GM18861 (cell line): ENCODE measurements at regions not wholly inside any gene's neighbourhood (a gene's known extent, or its start where the extent isn't known, plus 50 kb on each side); places are given as distances from the start of the nearest gene placed in this dataset.

ENCODE experiments used
- ATAC-seq: cut with Tn5 transposase; IDR thresholded peaks from one replicate; pipeline ENCODE4 v1.9.1; 2021; ENCODE audit not compliant: unreplicated experiment

DNA sequence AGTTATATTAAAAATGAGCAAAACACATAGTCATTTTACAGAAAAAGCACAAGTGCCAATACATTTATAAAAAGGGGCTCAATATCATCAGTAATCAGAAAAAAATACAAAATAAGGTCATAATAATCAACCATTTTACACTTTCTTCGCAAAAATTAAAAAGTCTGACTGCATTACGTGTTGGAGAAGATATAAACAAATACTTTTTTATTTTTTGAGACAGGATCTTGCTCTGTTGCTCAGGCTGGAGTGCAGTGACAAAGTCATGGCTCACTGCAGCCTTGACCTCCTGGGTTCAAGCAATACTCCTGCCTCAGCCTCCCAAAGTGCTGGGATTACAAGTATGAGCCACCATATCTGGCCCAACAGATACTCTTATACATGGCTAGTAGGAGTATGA, 181.5 kb upstream of the DIO3 start:
- no peak for ATAC-seq

DNA sequence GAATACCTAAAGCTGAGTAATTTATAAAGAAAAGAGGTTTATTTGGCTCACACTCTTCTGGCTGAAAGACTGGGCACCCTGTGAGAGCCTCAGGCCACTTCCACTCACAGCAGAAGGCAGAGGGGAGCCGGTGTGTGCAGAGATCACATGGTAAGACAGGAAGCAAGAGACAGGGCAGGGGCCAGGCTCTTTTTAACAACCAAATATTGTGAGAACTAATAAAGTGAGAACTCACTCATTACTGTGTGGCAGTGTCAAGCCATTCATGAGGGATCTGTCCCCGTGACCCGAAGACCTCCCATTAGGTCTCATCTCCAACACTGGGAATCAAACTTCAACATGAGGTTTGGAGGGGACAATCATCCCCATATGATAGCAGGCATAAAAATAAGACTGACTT, 180.8 kb upstream of the DIO3 start:
- no peak for ATAC-seq

DNA sequence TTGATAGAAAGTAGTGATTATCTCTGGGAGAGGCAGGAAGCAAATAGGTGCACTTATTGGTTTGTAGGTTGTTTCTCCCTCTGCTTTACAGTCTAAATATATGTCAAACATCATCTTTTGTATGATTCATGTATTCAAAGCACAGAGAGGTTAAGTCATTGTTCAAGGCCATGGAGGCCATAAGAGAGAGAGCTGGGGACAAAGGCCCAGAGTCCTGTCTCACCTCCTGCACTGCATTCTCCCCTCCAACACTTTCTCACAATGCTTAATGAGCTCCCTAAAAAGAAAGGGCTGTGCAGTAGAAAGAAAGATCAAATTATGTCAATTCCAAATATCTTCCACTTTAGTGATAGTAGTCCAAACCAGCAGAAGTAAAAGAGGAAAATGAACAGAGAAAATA, 180.4 kb upstream of the DIO3 start:
- no peak for ATAC-seq

DNA sequence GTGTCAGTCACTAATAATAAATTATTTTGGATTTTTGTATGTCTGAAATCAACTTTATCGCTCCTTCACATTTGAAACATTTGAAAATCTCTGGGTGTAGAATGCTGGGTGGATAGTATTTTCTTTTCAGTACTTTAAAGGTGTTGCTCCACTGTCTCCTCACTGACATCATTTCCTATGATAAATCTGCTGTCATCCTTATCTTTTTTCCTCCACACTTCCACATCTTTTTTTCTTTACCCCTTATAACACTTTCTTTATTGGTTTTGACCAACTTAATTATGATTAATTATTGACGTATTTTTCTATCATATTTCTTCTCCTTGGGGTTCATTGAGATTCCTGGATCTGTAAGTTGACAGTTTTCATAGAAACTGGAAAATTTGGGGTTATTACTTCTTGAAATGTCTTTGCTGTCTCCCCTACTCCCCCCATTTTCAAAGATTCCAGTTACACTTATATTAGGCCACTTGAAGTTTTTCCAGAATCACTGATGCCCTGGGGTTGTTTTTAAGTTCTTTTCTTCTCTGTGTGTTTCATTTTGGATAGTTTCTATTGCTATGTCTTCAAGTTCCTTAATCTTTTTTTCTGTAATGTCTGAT, 177.5 kb upstream of the DIO3 start:
- no peak for ATAC-seq

DNA sequence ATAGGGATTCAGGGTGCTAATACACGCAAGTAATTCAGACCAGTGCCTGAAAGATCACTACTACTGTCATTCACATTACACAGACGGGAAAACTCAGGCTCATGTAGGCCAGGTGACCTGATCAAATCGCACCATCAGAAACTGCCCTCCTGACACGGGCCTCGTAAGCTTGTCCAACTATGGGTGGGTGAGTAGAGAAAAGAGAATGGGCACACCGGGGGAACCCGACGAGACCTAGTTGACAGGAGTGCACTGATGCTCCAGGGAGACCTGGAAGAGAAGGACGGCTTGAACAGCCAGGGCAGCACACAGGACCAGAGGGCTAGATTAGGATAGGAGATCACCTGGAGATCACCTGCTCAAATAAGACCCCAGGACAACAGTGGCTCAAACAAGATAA, 166.9 kb upstream of the DIO3 start:
- no peak for ATAC-seq

DNA sequence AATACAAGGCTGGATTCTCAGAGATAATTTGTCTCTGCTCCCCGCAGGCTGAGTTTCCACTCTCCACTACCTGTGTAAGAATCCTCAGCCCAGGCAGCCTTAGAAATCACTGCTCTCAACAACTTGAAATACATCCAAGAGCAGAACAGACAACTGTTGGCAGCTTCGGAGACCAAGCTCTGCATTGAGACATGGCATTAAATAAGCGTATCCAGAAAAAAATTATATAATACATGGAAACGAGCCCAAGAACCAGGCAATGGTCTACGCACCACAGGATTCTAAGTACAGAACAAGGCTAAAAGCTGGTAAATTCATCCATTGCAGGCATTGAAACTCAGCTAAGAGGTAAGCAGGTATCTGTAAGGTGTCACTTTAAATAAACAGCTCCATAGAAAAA, 165.5 kb upstream of the DIO3 start:
- ATAC-seq = no peak

DNA sequence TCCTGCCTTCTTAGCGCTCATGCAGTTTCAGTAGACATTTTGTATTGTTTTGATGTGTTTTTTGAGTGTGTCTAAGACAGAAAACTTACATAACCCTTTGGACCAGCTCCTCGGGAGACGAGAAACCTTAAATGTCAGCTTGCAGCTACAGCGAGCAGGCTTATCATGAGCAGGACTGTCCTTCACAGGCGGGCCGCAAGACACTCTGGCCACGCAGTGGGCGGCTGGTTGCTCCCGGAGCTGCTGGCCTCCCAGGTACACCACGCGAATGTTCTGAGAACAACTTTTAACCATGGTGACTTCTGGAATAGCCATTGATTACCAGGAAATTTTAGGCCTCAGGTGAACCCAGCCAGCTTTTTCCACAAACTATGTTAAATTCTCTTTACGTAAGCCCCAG, 164.1 kb upstream of the DIO3 start:
- ATAC-seq = no peak

DNA sequence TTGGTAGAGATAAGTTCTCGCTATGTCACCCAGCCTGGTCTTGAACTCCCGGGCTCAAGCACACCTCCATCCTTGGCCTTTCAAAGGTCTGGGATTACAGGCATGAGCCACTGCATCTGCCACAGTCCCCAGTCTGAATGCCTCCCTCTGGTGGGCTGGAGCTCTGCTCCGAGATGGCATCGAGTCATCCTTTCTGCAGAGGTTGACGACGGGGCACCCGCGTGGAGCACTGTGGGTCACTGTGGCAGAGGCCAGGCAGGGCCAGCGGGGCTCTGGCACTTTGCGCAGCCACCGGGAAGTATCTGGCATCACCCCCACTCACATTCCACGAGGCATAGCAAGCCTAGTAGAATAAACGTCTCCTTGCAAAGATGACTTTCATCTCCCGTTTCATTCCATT, 163.3 kb upstream of the DIO3 start:
- no peak for ATAC-seq

DNA sequence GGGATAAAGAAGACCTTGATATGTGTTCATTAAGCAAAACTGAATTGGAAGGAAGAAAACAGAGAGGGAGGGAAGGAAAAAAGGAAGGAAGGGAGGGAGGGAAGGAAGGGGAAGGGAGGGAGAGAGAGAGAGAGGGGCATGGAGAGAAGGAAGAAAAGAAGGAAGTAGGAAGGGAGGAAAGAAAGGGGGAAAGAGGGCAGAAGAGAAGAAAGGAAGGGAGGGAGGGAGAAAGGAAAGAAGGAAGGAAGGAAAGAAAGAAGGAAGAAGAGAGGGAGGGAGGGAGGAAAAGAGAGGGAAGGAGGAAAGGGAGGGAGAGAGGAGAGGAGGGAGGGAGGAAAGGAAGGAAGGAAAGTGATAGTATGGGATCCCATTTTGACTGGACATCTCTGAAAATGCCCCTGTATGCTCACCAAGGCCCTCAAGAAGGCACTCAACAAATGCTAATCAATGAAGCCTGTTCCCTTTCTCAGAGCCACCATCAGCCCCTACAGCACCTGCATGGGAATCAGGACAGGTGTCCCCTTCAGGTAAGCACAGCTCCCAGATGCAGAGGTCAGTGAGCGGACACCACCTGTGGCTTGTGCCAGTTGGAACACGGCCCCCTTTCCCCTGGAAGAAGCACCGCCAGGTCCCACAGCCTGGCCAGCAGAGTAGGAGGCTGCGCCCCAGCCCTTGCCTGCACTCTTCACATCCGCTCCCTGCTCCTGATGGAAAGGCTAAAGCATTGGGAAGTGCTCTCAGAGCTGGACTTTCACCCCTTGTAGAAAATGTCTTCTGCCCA, 161.4 kb upstream of the DIO3 start:
- no peak for ATAC-seq

DNA sequence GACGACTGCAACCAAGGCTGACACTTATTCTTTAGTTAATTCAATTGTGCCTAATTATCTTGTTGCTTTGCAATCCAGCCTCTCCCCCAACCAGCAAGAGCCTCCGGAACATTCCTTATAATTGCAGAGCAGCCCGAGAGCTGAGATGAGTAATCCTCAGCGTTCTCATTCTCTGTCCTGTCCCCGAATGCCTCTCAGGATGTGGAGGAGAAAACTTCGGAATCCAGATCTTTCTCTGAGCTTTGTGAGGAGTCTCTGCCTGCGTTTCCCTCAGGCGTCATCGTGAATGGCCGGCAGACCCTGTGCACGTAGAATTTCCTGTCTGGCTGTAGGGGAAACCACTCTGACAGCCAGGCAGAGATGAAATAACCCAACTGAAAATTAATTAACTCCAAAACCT, 160.5 kb upstream of the DIO3 start:
- ATAC-seq = no peak

DNA sequence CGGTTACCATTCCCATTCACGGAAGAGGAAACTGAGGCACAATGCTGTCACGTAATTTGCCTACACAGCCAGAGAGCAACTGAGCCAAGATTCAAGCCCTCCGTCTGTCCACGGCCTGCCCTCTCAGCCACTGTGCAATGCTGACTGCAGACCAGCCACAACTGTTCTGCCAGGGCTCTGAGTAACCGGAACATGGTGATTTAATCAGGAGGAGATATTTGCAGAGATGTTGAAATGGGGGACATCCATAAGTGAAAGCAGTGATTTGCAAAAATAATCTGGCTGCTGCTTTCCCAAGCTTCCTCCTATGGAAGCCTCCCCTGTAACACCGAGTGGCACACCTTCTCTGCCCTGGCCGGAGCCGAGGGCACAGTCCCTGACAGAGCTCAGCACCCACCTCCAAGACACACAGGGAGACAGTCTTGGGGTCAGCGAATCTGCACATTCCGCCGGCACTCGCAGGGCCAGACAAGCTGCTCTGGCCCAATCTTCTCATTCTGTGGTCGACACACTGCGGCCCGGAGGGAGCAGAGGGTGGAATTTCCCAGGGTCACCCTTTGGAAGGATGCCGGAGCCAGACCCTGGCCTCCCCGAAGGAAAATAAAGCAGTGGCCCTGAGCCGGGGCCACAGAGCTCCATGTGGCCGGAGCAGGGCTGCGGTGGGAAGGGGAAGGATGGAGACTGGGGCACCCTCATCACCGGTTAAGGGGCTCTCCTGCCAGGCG, 158.2 kb upstream of the DIO3 start:
- no peak for ATAC-seq

DNA sequence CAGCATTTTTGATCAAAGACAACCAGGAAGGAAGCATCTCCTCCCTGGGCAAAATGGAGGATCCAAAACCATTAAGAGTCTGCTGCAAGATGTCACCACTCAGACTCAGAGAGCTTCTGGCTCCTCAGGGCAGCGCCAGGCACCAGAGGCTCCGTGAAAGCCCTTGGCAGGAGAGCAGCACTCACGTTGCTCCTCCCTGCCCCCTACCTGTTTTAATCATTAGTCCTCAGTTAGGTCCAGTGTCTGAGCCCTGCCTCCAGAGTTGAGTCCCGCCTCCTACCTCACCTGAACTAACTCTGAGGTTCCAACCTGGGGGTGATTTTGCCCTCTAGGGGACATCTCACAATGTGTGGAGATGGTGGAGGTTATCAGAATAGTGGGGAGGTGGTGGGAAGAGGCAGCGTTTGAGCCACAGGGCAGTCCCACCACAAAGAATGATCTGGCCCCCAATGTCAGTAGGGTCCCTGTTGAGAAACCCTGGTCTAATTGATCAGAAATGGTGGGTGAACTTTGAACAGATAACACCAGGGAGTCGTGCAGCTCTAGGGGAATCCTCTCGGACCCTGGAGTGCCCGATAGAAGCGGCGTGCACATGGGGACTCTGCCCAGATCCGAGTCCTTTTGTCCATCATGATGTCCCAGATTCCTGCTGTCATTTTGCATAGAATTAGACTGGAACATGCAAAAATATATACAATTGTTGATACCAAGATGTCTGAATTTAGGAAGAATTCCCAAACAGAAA, 156.7 kb upstream of the DIO3 start:
- no peak for ATAC-seq

DNA sequence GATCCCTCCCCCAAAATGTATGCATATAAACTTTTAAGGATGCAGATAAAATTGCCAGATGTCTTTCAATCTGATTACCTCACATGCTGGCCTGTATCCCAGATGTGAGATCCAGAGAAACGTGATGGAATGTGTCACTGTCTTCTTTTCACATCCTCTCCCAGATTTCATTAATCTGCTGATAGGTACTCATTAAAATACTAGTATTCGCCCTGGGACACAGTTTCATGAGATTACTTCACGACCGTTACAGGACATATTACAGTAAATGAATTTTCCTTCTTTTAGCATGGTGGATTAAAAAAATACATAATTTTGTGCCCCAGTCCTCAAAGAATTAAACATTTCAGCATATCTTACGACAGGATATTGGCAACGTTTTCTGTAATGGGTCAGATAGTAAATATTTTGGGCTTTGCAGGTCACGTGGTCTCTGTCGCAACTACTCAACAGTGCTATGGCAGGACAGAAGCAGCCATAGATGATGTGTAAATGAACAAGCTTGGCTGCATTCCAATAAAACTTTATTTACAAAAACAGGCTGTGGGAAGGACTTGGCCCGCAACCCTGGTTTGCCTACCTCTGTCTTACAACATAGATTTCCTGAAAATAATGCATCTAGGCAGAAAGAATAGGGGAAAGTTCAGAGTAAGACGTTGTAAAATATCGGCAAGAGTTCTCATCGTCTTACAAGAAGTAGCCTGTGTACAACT, 156.0 kb upstream of the DIO3 start:
- ATAC-seq = no peak

DNA sequence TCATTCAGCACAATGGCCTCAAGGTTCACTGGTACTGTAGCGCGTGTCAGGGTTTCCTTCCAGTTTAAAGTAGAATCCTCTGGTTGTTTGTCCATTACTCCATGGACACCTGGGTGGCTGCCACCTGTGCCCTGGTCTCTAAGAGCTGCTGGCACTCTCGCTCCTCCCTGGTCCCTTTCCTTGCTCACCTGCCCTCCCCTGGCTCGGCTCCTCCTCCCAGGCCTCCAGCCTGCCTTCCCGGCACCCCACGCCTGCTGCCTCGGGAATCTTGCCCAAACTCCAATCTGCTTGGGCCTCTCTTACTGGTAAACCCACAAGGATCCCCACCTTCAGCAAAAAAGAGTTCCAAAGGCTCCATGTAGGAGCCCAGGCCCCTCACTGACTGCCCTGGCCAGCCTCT, 154.4 kb upstream of the DIO3 start:
- ATAC-seq = no peak

DNA sequence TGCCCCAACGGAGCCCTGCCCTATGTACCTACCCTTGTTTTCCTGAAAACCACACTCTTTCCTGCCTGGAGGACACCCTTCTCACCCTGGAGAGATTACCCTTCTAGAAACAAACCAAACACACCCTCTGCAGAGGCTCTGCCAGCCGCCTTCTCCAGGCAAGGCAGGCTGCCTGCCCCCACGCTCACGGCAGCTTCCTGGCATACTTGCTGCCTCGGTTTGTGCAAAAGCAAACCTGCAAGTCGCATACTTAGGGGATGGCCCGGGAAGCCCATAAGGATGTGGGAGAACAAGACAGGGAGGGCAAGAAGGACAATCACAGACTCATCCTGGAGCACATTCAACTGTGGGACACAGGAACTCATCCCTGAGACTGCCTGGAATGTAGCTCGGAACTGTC, 154.0 kb upstream of the DIO3 start:
- ATAC-seq = no peak

DNA sequence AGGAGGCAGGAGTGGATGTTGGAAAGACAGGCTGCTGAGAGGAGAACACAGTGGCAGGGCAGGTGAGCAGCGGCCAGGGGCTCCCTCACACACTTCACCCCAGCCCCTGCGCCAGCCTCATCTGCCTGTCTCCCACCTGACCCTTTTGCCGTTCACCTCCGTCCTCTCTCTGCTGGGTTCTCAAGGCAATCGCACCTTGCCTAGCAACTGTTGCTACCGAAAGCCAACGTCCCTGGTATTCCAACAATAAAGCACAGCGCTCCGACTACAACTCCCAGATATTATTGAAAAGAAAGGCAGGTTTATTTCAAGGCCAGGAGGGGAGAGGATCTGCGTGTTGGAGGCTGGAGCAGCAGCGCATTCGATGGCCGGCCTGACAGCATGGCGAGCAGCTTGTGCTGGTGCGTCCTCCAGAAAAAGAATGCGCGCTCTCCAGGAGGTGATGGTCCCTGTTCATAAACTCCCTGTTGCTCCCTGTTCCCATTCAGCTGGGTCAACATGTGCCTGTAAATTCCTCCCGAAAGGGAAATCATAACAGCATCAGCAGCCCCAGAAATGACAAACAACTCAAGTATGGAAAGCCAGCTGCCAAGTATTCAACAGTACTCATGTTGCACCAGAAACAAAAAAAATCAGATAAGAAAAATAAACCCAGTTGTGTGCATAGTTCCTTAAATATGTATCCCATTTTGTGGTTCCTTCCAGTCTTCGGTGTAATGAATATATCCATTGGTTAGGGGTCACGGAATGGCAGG, 153.0 kb upstream of the DIO3 start:
- ATAC-seq = no peak

DNA sequence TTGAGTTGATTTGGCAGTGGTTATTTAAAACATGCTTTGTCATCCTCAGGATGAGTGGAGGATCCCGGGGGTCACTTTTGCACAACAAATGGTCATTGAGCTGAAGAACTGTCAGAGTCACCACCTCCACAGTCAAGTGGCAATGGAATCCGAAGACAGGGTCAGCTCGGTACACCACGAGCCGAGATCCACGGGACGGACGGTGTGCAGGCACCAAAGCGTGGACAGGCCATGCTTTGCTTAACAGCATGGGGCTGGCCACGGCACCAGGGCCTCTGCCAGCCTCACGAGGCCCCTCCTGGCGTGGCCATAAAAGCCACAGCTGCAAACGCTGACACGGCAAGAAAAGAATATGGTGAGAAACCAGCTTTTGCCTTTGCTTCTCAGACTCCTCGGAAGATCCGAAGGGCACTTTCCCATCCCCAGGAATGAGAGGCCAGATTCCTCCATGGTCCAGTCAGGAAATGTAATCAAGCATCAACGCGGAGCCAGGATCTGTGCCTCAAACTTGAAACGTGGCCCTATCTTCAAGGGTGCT, 152.2 kb upstream of the DIO3 start:
- ATAC-seq = no peak

DNA sequence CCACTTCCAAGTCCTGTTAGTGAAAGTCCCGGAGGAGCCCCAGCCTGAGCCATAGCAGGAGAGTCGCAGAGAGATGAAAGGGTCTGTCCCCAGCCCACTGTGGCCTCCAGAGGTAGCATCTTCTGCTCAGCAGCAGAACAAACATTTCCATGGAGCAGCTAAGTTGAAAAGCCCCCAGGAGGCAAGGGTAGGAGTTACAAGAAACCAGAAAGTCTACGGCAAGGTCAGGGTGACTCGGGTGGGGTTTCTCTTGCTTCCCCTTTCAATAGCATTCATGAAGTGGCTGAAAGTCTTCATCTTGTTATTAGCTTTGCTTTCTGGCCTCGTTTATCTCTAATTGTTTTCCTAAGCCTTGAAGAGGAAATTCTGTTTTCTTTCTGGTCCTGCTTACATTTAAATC, 151.2 kb upstream of the DIO3 start:
- no peak for ATAC-seq

DNA sequence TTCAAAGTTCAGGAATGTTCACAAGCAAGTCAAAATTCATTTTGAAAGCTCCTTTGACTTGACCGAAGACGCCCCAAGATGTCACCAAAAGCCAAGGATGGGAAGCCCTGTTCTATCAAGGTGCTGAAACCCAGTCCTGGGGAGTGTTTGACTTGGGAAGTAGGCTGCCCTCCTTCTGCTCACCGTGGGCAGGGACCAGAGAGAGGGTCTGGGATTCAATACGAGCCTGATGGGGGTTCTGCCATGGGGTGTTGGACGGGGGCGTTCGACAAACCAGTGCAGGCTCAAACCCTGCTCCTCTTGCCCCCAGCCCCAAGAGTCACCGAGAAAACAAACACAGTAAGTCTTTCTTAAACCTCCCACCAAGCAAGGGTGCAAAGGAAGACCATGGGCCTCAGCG, 150.1 kb upstream of the DIO3 start:
- ATAC-seq = no peak

DNA sequence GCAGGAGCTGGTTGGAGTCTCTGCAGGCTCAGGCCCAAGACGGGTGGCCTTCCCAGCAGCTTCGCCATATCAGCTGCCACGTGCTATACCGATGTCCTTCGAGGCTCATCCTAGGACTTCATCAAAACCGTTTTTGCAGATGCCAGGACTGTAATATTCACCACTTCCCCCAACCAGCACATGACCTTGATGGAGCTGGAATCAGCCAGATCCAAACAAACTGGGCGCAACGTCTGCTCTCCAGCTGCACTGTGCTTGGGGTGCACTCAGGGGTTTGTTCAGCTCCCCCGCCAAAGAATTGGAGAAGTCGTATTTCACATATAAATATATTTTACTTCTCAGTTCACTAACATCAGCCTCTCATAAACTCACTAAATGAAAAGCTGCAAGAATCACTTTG, 149.5 kb upstream of the DIO3 start:
- ATAC-seq = no peak
